HepG2 (cell line): ENCODE measurements at regions not wholly inside any gene's neighbourhood (a gene's known extent, or its start where the extent isn't known, plus 50 kb on each side); places are given as distances from the start of the nearest gene placed in this dataset.

Experiments used
- EZH2 ChIP-seq: conservative IDR thresholded peaks from 2 replicates; pipeline ENCODE4 v1.6.1; 2012; ENCODE audit warnings: mild to moderate bottlenecking, low read depth, low read length, moderate library complexity
- IRF9 ChIP-seq: sonication (generic); formaldehyde crosslinking; IDR thresholded peaks from 2 replicates; pipeline ENCODE4 v1.8.0; 2022; ENCODE audit warnings: missing genetic modification reagents, mild to moderate bottlenecking, borderline replicate concordance
- RFX5 ChIP-seq: IDR thresholded peaks from 2 replicates; pipeline ENCODE4 v1.6.1; 2011; ENCODE audit warnings: low read depth, low read length, improper control_type of control experiment
- RNF2 ChIP-seq: fragments of 450-650 bp; conservative IDR thresholded peaks from 2 replicates; pipeline ENCODE4 v1.6.1; 2016; ENCODE audit warnings: low read depth
- TCF12 ChIP-seq, 2 experiments: fragments of 450-650 bp in 1 of 2; sonication (generic) in 1 of 2; formaldehyde crosslinking in 1 of 2; IDR thresholded peaks; 2 replicates each; pipeline versions ENCODE4 v1.6.1 to v1.8.0; 2017 to 2022; ENCODE audit warnings: antibody characterized with exemption in 1 of 2, mild to moderate bottlenecking in 1 of 2, missing genetic modification reagents in 1 of 2, moderate library complexity in 1 of 2
- ZNF512 ChIP-seq: sonication (generic); formaldehyde crosslinking; IDR thresholded peaks from 2 replicates; pipeline ENCODE4 v1.4.0; 2020; ENCODE audit warnings: mild to moderate bottlenecking, missing genetic modification reagents

GRCh38 chr10:125559210-125559609 is 123.8 kb downstream of the TEX36 start:
- TF ChIP-seq TCF12 (IDR thresholded peaks at IDR 0.05): no peak
- no peak for TF ChIP-seq TCF12 (CRISPR knock-in tag; IDR thresholded peaks at IDR 0.05)
- no peak for TF ChIP-seq RFX5
- no peak for TF ChIP-seq EZH2
- no peak for TF ChIP-seq RNF2
- no peak for TF ChIP-seq IRF9 (CRISPR knock-in tag)
- no peak for TF ChIP-seq ZNF512 (CRISPR knock-in tag)
